Chondrocyte (in vitro differentiated cells): ENCODE measurements at regions not wholly inside any gene's neighbourhood (a gene's known extent, or its start where the extent isn't known, plus 50 kb on each side); places are given as distances from the start of the nearest gene placed in this dataset.
"Not testable (repeated sequence)": the region's sequence is repeated elsewhere in the genome, so short reads cannot be mapped to it uniquely, and the experiment has no call there.

ENCODE experiments used
- DNase-seq: peaks from one replicate; pipeline ENCODE4 v3.0.0; 2021; ENCODE audit warnings: mixed read lengths, low spot score
- H3K27ac Mint-ChIP-seq: one replicate; pipeline ENCODE4 v1.8.0; 2021; ENCODE audit warnings: mild to moderate bottlenecking, moderate library complexity, mixed read lengths; ENCODE audit not compliant: unreplicated experiment
- H3K27me3 Mint-ChIP-seq: 2 replicates; pipeline ENCODE4 v1.8.0; 2021; ENCODE audit warnings: low read depth, mixed read lengths
- H3K36me3 Mint-ChIP-seq: 2 replicates; pipeline ENCODE4 v1.8.0; 2021; ENCODE audit warnings: low read depth, mixed read lengths
- H3K4me1 Mint-ChIP-seq: 2 replicates; pipeline ENCODE4 v1.8.0; 2021; ENCODE audit warnings: low read depth, mild to moderate bottlenecking, mixed read lengths
- H3K4me3 Mint-ChIP-seq: one replicate; pipeline ENCODE4 v1.8.0; 2021; ENCODE audit warnings: mild to moderate bottlenecking, moderate library complexity, mixed read lengths; ENCODE audit not compliant: unreplicated experiment
- H3K9me3 Mint-ChIP-seq: 2 replicates; pipeline ENCODE4 v1.8.0; 2021; ENCODE audit warnings: low read depth, mixed read lengths

GRCh38 chr1:143799568-143800187 lies 172.1 kb downstream of the FAM72C start:
- not testable (repeated sequence) for H3K4me3 Mint-ChIP-seq, H3K4me1 Mint-ChIP-seq, H3K27me3 Mint-ChIP-seq, H3K9me3 Mint-ChIP-seq, H3K27ac Mint-ChIP-seq, H3K36me3 Mint-ChIP-seq, DNase-seq

- not testable (repeated sequence) for H3K4me1 Mint-ChIP-seq, H3K36me3 Mint-ChIP-seq, H3K27ac Mint-ChIP-seq, H3K27me3 Mint-ChIP-seq, DNase-seq, H3K4me3 Mint-ChIP-seq, H3K9me3 Mint-ChIP-seq
These were observed 175.4 kb downstream of the FAM72C start for GRCh38 chr1:143796369-143796768.

GRCh38 chr1:143792047-143792937 lies 179.5 kb downstream of the FAM72C start:
- not testable (repeated sequence) for H3K36me3 Mint-ChIP-seq, H3K4me1 Mint-ChIP-seq, H3K27me3 Mint-ChIP-seq, H3K27ac Mint-ChIP-seq, H3K9me3 Mint-ChIP-seq, H3K4me3 Mint-ChIP-seq, DNase-seq

- not testable (repeated sequence) for H3K27me3 Mint-ChIP-seq
These were observed 185.4 kb downstream of the FAM72C start for GRCh38 chr1:143786381-143786780.

GRCh38 chr1:143785883-143786282 lies 185.9 kb downstream of the FAM72C start:
- not testable (repeated sequence) for H3K36me3 Mint-ChIP-seq

More at GRCh38 chr1:143786381-143786780, 185.4 kb downstream of the FAM72C start:
- H3K4me1 Mint-ChIP-seq, H3K4me3 Mint-ChIP-seq, DNase-seq, H3K27ac Mint-ChIP-seq, H3K36me3 Mint-ChIP-seq, H3K9me3 Mint-ChIP-seq: not testable (repeated sequence)

GRCh38 chr1:143784239-143784882 lies 187.4 kb downstream of the FAM72C start:
- not testable (repeated sequence) for H3K36me3 Mint-ChIP-seq, H3K27ac Mint-ChIP-seq, DNase-seq, H3K4me1 Mint-ChIP-seq, H3K27me3 Mint-ChIP-seq, H3K4me3 Mint-ChIP-seq, H3K9me3 Mint-ChIP-seq

More at GRCh38 chr1:143785883-143786282, 185.9 kb downstream of the FAM72C start:
- not testable (repeated sequence) for H3K27ac Mint-ChIP-seq, H3K27me3 Mint-ChIP-seq, H3K4me1 Mint-ChIP-seq, H3K4me3 Mint-ChIP-seq, DNase-seq, H3K9me3 Mint-ChIP-seq

- not testable (repeated sequence) for DNase-seq, H3K4me1 Mint-ChIP-seq, H3K27me3 Mint-ChIP-seq, H3K27ac Mint-ChIP-seq, H3K4me3 Mint-ChIP-seq, H3K9me3 Mint-ChIP-seq, H3K36me3 Mint-ChIP-seq
These were observed 193.6 kb downstream of the FAM72C start for GRCh38 chr1:143778178-143778577.

GRCh38 chr1:143764831-143765230 lies 207.0 kb downstream of the FAM72C start:
- DNase-seq, H3K4me1 Mint-ChIP-seq, H3K9me3 Mint-ChIP-seq, H3K4me3 Mint-ChIP-seq, H3K27ac Mint-ChIP-seq, H3K36me3 Mint-ChIP-seq, H3K27me3 Mint-ChIP-seq: not testable (repeated sequence)

- not testable (repeated sequence) for H3K36me3 Mint-ChIP-seq, H3K9me3 Mint-ChIP-seq, H3K4me3 Mint-ChIP-seq, H3K27me3 Mint-ChIP-seq, DNase-seq, H3K27ac Mint-ChIP-seq, H3K4me1 Mint-ChIP-seq
These were observed 211.4 kb downstream of the FAM72C start for GRCh38 chr1:143760366-143760765.

- H3K27ac Mint-ChIP-seq, H3K4me1 Mint-ChIP-seq, H3K4me3 Mint-ChIP-seq, H3K27me3 Mint-ChIP-seq, H3K36me3 Mint-ChIP-seq, DNase-seq: not testable (repeated sequence)
- H3K9me3 Mint-ChIP-seq = peaks cover 18% of the 10 kb centered on the region
These were observed 215.8 kb downstream of the FAM72C start for GRCh38 chr1:143755961-143756360.
